NCI-H446 treated with DMSO at 0.1 percent for 48 hours (cell line): ENCODE measurements at regions not wholly inside any gene's neighbourhood (a gene's known extent, or its start where the extent isn't known, plus 50 kb on each side); places are given as distances from the start of the nearest gene placed in this dataset.

ENCODE experiments used
- DNase-seq: peaks from one replicate; lab custom pipeline; 2025; lab: John Stamatoyannopoulos, UW

DNA sequence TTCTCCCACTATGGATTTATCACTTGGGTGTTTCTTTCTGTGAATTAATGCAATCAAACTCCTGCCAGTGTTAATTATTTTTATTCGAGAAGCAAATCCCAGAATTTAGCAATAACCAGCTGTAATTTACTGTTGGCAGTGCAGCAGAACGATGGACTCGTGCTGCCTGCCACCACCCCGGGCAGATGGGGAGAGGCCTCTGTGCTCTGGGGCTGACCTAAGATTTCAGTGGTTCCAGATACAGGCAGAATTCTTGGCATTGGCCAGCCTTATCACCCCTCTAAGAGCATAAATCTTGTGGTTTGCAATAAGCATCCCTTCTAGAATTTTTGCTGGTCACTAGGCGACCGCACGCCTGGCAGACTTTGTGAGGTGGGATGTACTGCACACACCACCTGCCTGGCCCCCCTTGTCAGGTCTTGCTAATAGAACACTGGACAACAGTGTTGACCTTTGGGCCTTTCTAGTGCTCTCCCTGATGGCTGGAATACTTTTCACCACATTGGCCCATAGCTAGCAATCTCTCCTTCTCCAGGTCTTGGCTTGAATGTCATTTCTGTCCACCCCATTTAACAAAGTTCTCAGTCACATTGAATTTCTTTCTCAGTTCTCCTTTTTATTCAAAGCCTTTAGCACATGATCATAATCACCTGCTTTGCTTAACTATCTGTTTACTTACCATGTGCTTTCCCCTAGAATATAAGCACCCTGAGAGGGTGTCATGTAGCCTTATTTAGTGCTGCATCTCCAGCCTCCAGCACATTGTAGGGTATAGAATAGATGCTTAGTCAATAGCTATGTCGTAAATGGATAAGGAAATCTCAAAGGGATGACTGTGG, 122.1 kb upstream of the DYNLRB2 start:
- DNase-seq: no peak

DNA sequence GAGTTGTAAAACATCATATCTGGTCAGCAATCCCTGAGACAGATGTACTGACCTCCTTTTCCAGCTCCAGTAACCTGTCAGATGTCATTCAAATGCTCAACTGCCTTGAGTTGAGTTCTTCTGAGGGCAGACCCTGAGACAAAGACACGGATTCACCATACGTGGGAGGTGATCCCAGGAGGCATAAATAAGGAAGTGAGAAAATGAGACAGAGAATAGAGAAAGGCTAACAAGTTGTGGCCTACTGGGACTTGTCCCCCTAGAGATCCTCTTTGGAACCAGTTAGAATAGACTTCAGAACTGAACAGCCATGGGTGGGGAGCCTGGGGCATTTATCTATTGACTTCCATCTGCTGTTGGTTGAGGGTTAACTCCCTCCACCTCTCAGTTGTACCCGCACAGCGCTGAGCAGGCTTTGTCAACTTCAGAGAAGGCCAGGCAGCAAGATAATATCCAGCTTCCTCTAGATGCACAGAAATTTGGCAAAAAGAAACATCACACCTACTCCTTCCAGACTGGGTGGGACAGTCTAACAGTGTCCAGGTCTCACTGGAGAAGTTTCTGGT, 123.0 kb upstream of the DYNLRB2 start:
- DNase-seq: no peak

DNA sequence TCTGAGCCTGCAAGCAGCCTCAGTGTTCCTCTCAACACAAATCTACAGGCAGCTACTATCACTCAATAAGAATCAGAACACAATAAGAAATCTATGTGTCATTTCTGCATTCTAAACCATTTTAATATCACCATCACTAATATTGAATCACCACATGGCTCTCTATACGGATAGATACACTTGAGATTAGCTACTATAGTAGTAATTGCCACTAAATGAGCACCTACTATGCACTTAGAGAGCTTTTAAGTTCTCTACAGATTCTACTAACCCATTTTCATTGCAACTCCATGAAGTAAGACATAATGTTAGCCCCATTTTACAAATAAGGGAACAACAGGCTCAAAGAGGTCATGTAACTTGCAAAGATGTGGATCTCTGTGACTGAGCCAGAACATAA, 132.8 kb upstream of the DYNLRB2 start:
- no peak for DNase-seq

DNA sequence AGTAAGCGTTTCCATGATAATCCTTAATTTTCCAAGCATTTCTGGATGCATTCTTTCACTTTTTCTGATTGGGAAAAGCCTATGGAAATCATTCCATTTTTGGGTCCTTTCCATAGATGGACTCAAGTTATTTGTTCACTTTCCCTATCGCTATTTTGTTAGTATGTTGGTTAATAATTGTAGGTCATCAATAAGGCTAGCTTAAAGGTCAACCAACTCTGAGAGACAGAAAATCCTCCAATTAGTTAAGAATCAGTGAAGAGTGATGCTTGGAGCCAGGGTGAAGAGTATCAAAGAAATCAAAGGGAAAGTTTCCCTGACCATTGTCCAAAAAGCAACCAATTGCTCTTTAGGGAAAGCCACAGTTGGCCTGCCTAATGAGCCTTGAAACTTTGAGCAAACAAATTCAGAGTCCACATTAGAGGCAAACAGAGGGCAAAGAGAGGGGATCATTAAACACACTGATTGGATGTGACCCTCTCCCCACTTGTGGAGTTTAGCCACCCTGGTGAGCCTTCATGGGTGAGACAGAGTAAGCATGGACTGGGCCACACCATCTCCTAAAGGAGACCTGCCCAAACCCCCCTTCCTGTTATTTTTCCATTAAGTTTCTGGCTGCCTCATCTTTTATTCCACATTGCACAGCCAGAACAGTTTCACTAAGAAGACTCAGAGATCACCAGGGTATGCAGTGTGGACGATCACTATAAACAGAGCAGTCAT, 133.4 kb upstream of the DYNLRB2 start:
- DNase-seq: no peak

DNA sequence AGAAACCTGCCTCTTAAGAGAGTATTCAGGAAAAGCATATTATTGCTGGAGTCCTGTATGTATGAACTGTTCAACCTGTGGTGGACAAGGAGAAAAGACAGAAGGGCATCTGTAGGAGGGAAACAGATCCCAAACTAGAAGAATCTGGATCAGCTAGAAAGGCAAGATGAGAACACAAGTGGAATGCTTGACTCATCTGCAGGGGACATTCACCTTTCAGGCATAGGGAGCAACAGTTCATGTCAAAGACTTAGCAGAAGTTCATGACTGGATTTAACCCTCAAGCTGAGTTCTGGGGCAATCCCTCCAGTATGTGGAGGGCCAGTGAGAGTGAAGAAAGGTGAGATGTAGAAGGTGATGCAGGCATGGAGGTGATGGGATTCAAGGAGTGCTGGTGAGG, 135.9 kb upstream of the DYNLRB2 start:
- DNase-seq: no peak

DNA sequence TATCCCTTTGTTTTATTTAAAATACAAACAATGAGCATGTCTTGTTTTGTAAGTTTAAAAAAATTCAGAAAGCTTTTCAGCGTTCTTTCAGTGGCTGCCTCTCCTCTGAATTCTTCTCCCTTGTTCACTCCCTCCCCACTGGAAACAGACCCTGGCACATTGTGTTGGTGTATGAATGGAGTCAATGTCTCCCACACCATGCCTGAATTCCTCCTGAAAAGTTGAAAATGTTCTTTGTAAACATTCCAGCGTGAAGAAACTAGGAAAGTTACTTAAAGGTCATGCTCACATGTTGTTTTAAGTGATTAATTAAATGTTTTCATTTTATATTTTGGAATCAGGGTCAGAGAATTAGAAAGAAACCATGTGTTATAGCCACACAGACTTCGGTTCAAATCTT, 136.9 kb upstream of the DYNLRB2 start:
- DNase-seq: no peak

DNA sequence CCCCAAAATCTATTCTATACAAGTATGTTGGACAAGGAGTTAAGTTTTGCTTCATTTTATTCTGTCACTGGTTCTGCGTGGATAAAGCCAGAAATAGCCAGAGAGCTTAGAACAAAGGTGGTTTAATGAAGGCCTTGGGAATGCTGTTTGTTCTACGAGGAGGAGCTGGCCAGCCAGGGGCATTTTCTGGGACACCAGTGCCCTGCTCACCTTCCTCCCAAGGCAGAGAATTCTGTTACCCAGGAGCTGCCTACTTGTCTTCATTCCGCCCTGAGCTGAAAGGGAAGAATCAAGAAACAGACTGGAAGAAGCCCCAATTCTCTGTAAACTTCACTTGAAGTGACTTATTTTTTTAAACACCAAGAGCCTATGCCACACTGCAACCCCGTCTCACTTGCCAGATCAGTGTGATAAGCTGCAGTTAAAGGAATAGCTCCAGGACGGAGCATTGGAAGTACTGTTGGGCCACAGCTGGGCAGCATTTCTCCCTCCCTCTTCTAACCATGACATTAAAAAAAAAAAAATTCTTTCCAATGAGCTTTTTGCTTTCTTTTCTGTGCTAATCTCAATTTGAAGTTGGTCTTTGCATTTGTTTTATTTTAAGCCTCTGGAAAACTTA, 149.8 kb upstream of the DYNLRB2 start:
- no peak for DNase-seq

DNA sequence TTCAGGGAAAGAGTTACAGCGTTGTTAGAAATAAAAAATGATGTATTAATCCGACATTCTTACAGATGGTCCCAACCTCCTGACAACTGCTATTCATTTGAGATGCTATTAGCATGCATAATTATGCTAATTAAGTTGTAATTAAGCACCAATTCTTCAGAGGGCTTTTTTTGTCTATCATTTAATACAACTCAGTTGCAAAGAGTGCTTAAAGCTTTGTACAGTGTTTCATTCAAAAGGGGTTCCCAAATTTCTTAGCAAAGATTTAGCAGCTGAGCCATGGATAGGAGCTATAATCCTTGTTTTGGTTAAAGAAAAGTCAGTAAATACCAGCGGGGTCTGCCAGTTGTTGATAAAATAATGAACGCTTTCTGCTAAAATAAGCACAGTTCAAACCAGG, 150.7 kb upstream of the DYNLRB2 start:
- DNase-seq: no peak

DNA sequence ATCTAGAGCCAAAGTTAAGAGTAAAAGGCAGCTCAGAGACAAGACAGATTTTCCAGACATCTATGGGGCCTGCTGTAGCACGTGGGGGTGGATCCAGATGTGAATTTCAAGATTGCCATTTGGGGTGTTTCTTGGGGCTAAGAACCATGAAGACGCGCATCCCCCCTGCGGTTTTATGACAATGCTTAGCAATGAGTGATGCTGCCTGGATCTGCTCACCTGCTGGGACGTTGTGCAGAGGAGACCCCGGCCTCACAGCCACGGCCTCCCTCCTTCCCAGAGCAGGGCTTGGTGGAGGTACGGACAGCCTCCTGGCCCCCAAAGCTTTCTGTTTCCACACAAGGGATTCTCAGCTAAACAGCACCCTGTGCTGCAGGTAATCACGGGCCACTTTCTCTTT, 151.5 kb upstream of the DYNLRB2 start:
- no peak for DNase-seq

DNA sequence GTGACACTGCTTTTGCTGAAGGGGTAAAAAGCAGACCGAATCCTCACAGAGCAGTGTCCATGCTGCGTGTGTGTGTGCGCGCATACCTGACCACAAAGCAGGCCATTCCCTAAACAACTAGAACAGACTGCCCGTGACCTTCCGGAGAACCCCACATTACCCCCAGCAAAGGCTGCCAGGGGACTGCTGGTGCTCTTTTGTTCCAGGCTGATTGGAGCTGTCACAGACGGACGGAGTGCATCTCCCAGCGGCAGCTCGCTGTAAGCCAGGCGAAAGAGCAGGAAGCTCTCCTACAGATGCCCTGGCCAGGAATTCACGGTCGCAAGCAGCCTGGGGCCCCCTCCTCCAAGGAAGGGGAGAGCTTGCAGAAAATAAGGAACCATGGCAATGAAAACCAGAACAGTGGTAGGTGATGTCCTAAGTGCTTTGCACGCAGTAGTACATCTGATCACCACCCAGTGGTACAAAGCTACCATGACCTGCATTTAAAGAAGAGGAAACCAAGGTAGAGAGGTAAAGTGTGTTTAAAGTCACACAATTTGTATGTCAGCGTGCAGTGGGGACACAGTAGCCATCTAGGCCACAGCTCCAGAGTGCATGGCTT, 153.4 kb upstream of the DYNLRB2 start:
- DNase-seq: no peak

DNA sequence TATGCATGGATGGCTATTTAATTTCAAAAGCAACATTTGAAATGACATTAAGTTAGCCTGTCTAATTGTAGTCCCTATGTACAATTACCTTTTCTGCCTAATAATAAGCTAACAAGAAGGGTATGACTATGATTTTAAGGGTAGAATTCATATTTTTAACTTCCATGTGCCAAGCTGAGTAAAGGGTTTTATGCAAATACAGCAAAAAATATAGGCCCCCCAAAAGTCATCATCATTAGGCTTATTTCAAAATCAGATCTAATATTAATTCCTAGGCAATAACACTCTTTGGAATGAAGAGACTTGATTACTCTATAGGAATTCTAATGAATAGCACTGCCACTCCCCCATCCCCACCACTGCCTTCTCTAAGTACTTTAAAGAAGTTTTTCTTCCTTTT, 155.9 kb upstream of the DYNLRB2 start:
- no peak for DNase-seq

DNA sequence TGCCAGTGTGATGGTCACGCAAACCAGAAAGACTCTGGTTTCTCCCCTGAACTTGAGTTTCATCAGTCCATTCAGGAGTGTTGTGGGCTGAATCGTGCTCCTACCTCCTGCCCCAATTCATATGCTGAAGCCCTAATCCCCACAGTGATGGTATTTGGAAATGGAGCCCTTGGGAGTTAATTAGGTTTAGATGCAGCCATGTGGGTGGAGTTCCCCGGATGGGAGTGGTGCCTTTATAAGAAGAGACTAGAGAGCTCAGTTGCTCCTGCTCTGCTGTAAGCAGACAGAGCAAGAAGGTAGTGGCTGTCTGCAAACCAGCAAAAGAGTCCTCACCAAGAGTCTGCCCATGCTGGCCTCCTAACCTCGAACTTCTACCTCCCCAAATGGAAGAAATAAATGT, 160.3 kb upstream of the DYNLRB2 start:
- DNase-seq: no peak

DNA sequence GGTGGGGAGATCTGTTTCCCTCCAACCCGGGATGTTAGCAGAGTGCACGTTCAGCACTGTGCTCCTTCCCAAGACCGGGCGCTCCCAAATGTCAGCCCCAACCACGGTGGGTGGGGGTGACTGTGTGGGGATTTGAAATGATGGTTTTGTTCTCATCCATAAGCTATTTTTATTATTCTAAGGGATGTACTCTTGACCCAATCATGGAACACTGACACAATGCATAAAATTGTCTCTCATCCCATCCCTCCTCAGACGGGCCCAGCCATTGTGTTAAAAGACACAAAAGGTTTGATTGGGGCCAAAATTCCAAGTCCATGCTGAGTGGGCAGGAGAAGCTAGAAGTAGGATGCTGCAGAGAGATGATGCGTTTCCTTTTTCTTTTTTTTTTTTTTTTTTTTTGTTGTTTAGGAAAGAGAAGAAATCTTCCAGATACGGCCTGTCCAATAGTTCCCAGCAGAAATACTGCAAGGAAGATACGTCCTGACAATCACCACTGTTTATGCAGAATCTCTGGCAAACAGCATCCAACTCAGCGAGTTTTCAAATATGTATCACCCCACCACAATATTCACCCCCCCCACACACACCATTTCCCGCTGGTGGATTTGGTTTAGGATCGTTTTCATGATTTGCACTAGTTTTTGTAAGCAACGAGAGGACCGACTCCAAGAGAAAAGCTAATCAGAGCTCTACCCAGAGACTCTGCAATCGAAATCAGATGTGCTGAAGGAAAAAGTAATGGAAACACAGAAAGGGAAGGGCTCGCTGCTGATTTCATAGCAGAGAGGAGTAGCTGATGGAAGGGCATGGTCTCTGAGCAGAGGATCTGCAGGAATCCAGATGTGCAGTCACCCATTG, 163.5 kb upstream of the DYNLRB2 start:
- no peak for DNase-seq

DNA sequence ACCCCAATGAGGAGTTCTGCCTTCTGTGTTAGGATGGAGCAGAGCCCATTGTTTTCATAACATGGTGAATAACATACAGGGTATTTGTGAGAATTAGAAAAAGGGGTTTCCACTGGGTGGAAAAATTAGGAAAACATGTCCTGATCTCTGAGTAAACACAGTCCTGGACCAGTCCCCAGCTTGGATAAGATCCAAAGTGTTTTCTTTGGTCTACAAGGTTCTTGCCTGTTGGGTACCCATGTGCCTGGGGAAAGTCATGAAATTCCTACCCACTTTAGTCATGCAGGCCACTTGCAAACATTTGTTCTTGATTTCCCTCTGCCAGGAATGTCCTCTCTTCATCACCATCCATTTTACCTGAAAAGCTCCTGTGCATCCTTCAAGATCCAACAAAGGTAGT, 164.8 kb upstream of the DYNLRB2 start:
- DNase-seq: no peak

DNA sequence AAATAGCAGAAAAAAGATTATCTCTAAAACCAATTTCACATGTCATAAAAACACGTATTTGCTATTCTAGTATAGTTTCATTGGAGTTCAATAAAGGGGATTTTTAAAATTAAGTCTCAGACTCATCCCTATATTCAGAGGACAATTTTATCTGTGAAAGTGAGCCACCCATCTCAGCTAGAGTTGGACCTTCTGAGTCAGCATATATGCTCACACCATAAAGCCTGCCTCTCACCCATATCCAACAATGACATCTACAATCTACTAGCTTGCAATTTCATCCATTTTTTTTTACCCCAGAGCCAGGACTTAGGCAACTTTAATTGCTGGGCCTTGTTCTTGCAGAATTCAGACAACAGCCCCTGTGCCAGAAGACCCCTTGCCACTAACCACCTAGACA, 165.3 kb upstream of the DYNLRB2 start:
- DNase-seq: no peak

DNA sequence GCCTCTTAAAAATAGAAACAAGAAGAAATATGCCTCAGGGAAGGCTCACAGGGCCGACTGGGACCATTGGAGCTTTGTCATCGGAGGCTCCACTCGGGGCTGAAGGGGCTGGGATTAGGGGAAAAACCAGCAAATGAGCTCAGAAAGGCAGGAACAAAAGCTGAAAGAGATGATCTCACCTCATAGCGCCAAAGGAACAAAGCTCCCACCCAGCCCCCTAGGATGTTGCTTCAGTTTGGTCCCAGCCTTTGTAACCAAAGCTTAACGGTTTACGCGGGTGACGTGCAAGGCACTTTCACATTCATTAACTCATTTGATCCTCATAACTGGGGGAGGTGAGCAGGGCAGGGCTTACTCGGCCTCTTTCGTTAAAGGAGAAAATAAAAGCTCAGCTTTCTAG, 168.5 kb upstream of the DYNLRB2 start:
- no peak for DNase-seq

DNA sequence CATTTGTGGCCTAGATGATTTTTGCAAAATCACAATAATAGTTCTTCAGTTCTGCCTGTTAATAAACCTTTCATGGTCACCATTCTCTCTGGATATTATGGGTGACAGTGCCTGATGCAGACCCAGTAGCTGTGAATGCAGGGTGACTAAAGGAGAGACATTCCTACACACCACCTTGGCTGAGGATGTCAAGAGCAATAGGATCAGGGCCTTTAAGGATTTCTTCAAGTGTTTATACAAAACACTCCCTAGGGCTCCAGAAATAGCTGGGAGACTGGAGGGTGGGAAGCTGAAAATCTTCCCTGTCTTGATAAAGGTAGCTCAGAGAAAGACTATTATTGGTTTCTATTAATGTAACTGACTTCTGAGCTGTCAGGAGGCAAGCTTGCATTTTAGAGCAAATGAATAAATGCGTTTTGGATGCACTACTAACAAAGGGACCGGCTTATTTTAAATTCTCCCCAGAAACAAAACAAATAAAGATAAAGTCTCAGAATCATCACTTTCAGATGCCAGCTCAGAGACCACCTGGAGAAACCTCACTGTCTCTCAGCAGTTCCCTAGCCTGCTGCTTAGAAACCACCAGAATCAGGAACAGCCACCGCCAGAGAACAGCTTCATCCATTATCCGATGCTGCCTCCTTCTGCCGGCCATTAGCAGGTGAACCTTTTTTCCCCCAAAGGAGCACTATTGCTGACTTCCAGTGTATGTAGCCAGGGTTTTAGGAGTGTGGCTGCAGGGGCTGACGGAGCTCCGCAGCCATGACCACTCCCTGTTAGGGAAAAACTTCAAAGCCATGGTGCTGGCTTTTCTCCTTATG, 171.4 kb upstream of the DYNLRB2 start:
- no peak for DNase-seq

DNA sequence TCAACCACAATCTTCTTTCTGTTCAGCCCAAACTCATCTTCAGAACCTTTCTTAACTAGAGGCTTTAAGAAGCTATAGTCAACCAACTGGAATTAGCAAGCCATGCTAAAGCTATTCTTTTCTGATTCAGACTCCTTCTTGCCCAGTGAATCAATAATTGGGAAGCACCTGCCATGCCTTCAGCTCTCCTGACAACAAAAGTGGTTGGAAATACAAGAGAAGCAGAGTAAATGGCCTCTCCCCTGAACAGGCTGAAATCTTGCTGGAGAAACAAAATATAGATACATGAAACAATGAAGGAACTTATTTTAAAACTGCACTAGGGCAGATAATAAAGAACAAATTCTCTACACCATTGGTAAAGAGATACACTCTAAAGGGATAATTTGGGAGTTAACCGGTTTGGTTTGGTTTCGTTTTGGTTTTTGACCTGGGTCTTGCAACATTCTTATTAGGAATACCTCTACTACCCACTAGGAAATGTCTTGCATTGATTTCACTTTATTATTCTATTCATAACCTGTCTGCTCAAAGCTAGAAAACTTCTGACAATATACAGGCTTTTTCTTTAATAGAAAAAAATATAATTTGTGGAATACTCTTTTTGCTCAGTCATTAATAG, 173.6 kb upstream of the DYNLRB2 start:
- no peak for DNase-seq

DNA sequence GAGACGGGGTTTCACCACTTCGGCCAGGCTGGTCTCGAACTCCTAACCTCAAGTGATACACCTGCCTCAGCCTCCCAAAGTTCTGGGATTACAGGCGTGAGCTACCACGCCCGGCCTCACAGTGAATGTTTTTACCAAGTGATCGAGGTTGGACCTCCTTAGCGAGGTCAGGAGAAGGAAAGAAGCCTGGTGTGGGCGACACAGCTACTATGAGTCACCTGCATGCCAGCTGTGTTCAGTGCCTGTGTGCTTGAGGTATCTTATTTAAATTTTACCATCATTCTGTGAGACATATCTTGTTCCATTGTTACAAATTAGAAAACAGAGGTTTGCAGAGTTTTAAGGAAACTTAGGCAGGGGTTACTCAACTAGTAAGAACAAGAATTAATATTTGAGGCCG, 174.8 kb upstream of the DYNLRB2 start:
- no peak for DNase-seq

DNA sequence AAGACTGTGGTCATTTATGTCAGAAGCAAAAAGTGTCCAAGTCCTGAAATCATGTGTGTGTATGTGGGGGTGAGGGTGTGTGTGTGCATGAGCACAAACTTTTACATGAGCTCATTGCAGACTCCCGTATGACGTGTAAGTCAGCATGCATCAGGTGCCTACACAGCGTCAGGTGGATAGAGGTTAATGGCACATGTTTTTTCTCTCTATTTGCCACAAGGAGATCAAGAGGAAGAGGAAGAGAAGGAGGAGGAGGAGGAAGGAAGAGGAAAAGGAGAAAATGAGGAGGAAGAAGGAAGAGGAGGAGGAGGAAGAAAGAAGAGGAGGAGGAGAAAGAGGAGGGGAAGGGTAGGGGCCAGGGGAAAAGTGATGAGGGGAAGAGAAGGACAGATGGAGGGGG, 178.0 kb upstream of the DYNLRB2 start:
- DNase-seq: no peak
